Keratinocyte (primary cell): ENCODE measurements at regions not wholly inside any gene's neighbourhood (a gene's known extent, or its start where the extent isn't known, plus 50 kb on each side); places are given as distances from the start of the nearest gene placed in this dataset.

Experiments
- DNase-seq: peaks from one replicate; pipeline ENCODE4 v3.0.0-alpha.2; 2011; ENCODE audit warnings: low read depth, missing footprints, low spot score
- FAIRE-seq: peaks from 2 replicates; lab custom pipeline; 2011; peaks lifted over from hg19 to GRCh38; lab: Jason Lieb, UNC
- H2AFZ ChIP-seq: 2 replicates; pipeline ENCODE4 v1.6.0; 2012; ENCODE audit warnings: low read length, control low read depth, inconsistent platforms; ENCODE audit not compliant: control insufficient read depth
- H3K27ac ChIP-seq: 2 replicates; pipeline ENCODE4 v1.5.1; 2011; ENCODE audit warnings: low read length; ENCODE audit not compliant: control insufficient read depth, insufficient read depth
- H3K27me3 ChIP-seq: 3 replicates; pipeline ENCODE4 v1.6.0; 2011; ENCODE audit warnings: low read length; ENCODE audit not compliant: control insufficient read depth, insufficient read depth; ENCODE audit errors: extremely low read depth
- H3K36me3 ChIP-seq, 2 experiments: 2 replicates in 1 of 2; 3 replicates in 1 of 2; pipeline ENCODE4 v1.5.1; 2011; ENCODE audit warnings: low read length in 2 of 2, mild to moderate bottlenecking in 1 of 2; ENCODE audit not compliant: control insufficient read depth in 2 of 2, insufficient read depth in 2 of 2; ENCODE audit errors: extremely low read depth in 1 of 2
- H3K4me1 ChIP-seq: 3 replicates; pipeline ENCODE4 v1.5.1; 2011; ENCODE audit warnings: low read length; ENCODE audit not compliant: control insufficient read depth, insufficient read depth; ENCODE audit errors: extremely low read depth
- H3K4me2 ChIP-seq: 3 replicates; pipeline ENCODE4 v1.6.0; 2011; ENCODE audit warnings: low read depth, low read length; ENCODE audit not compliant: control insufficient read depth, insufficient read depth; ENCODE audit errors: extremely low read depth
- H3K4me3 ChIP-seq, 3 experiments: fragments of 200-600 bp in 1 of 3; sonication (generic) in 1 of 3; 2 replicates in 2 of 3; 3 replicates in 1 of 3; pipeline ENCODE4 v1.5.1; 2011 to 2016; ENCODE audit warnings: low read length in 3 of 3, mild to moderate bottlenecking in 3 of 3, control low read depth in 2 of 3, inconsistent platforms in 1 of 3, low read depth in 1 of 3, mixed read lengths in 1 of 3, mixed run types in 1 of 3, moderate library complexity in 1 of 3; ENCODE audit not compliant: control insufficient read depth in 2 of 3, insufficient read depth in 2 of 3; ENCODE audit errors: extremely low read depth in 1 of 3
- H3K79me2 ChIP-seq: 2 replicates; pipeline ENCODE4 v1.6.0; 2012; ENCODE audit warnings: low read length; ENCODE audit not compliant: control insufficient read depth, insufficient read depth
- H3K9ac ChIP-seq: 3 replicates; pipeline ENCODE4 v1.6.0; 2011; ENCODE audit warnings: low read length; ENCODE audit not compliant: control insufficient read depth, insufficient read depth; ENCODE audit errors: extremely low read depth
- H3K9me1 ChIP-seq: 3 replicates; pipeline ENCODE4 v1.6.0; 2011; ENCODE audit warnings: low read length; ENCODE audit not compliant: control insufficient read depth, insufficient read depth; ENCODE audit errors: extremely low read depth
- H3K9me3 ChIP-seq: 2 replicates; pipeline ENCODE4 v1.5.1; 2012; ENCODE audit warnings: low read depth, low read length; ENCODE audit not compliant: control insufficient read depth
- H4K20me1 ChIP-seq: 3 replicates; pipeline ENCODE4 v1.6.0; 2011; ENCODE audit warnings: low read length; ENCODE audit not compliant: control insufficient read depth, insufficient read depth; ENCODE audit errors: extremely low read depth
- EZH2 ChIP-seq: IDR thresholded peaks from one replicate; pipeline ENCODE4 v1.6.1; 2012; ENCODE audit warnings: inconsistent platforms, mild to moderate bottlenecking, low read length, moderate library complexity
- dilution Hi-C: fragments of 300-500 bp; cut with MboI; formaldehyde crosslinking; loops from one replicate; pipeline ENCODE4 v1.7.0; 2020; ENCODE audit warnings: low sequenced_read_pairs; ENCODE audit not compliant: extremely low pct_ligation_motif_present
- TF ChIP-seq, protein P1 (sequence below), 3 experiments: IDR thresholded peaks in 1 of 3; conservative IDR thresholded peaks in 1 of 3; optimal IDR thresholded peaks in 1 of 3; 2 replicates in 2 of 3; 3 replicates in 1 of 3; pipeline versions ENCODE3 to v1.5.1; 2011; ENCODE audit warnings: low read length in 3 of 3, mild to moderate bottlenecking in 3 of 3, moderate library complexity in 2 of 3, control low read depth in 1 of 3, inconsistent platforms in 1 of 3; ENCODE audit not compliant: insufficient read depth in 2 of 3; ENCODE audit errors: extremely low read depth in 1 of 3

- peak overlapping the region; percentile 51 for H2AFZ ChIP-seq
- H4K20me1 ChIP-seq = no peaks in the 10 kb centered on the region
- H3K4me2 ChIP-seq = peak overlapping the region; percentile 62
- H3K4me1 ChIP-seq = peaks cover 37% of the 10 kb centered on the region
- dilution Hi-C loops = no loop called here
- no peaks in the 10 kb centered on the region for H3K79me2 ChIP-seq
- H3K9me3 ChIP-seq = no peaks in the 10 kb centered on the region
- no peaks in the 10 kb centered on the region for H3K9me1 ChIP-seq
- DNase-seq (peak; percentile 95), FAIRE-seq (peak; percentile 92)
- no peaks in the 10 kb centered on the region for H3K27me3 ChIP-seq
- peak overlapping the region in 1 of 3 experiments; percentile 3 for H3K4me3 ChIP-seq
- H3K36me3 ChIP-seq = no peaks in the 10 kb centered on the region
- TF ChIP-seq, protein P1, sequence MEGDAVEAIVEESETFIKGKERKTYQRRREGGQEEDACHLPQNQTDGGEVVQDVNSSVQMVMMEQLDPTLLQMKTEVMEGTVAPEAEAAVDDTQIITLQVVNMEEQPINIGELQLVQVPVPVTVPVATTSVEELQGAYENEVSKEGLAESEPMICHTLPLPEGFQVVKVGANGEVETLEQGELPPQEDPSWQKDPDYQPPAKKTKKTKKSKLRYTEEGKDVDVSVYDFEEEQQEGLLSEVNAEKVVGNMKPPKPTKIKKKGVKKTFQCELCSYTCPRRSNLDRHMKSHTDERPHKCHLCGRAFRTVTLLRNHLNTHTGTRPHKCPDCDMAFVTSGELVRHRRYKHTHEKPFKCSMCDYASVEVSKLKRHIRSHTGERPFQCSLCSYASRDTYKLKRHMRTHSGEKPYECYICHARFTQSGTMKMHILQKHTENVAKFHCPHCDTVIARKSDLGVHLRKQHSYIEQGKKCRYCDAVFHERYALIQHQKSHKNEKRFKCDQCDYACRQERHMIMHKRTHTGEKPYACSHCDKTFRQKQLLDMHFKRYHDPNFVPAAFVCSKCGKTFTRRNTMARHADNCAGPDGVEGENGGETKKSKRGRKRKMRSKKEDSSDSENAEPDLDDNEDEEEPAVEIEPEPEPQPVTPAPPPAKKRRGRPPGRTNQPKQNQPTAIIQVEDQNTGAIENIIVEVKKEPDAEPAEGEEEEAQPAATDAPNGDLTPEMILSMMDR (optimal IDR thresholded peaks at IDR 0.05 in 1 of 3, IDR thresholded peaks at IDR 0.05 in 1 of 3, conservative IDR thresholded peaks at IDR 0.05 in 1 of 3; ENCODE audit: extremely low read depth in 1 of 3, insufficient read depth in 2 of 3, low read length in 3 of 3) = no peak
- TF ChIP-seq EZH2 = no peak
- no peak overlapping the region for H3K9ac ChIP-seq
- peak overlapping the region; percentile 72 for H3K27ac ChIP-seq
Measured at GRCh38 chr2:7707723-7708122, 790.5 kb downstream of the RNF144A start.

DNA sequence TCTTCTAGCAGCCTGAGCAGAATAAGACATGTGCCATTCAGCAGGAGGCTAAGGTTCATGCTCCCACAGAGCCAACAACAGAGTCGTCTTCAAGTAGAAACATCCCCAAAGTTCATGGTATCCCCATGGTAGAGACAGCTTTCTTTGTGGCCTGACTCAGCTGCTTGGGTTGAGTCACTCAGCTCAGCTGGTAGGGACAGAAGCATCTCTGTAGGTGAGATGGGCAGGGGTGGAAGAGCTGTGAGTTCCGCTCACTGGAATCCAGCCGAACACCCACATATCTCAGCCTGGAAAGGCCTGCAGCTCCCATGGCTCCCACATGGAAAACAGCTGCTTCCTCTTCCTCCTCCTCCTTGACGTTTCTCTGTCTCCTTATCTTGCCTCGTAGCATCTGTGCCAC lies 792.7 kb downstream of the RNF144A start:
- DNase-seq (peak; percentile 32), FAIRE-seq (peak; percentile 53)
- dilution Hi-C loops = no loop called here
- no peaks in the 10 kb centered on the region for H4K20me1 ChIP-seq
- H3K4me3 ChIP-seq = no peak overlapping the region
- H3K27ac ChIP-seq = peak overlapping the region; percentile 13
- no peaks in the 10 kb centered on the region for H3K79me2 ChIP-seq
- no peak overlapping the region for H3K4me2 ChIP-seq
- no peak overlapping the region for H3K9ac ChIP-seq
- peaks cover 30% of the 10 kb centered on the region for H3K4me1 ChIP-seq
- H3K36me3 ChIP-seq = no peaks in the 10 kb centered on the region
- TF ChIP-seq EZH2 = no peak
- TF ChIP-seq, protein P1 (optimal IDR thresholded peaks at IDR 0.05 in 1 of 3, IDR thresholded peaks at IDR 0.05 in 1 of 3, conservative IDR thresholded peaks at IDR 0.05 in 1 of 3; ENCODE audit: extremely low read depth in 1 of 3, insufficient read depth in 2 of 3, low read length in 3 of 3) = no peak
- no peaks in the 10 kb centered on the region for H3K9me3 ChIP-seq
- no peaks in the 10 kb centered on the region for H3K9me1 ChIP-seq
- no peak overlapping the region for H2AFZ ChIP-seq
- no peaks in the 10 kb centered on the region for H3K27me3 ChIP-seq
